Peyer's patch (tissue), 4 donors: ENCODE measurements at regions not wholly inside any gene's neighbourhood (a gene's known extent, or its start where the extent isn't known, plus 50 kb on each side); places are given as distances from the start of the nearest gene placed in this dataset.
A peak's percentile ranks its signal among the peaks of the same experiment; 100 is the strongest.

ENCODE experiments used
- DNase-seq, 3 donors: peaks; one replicate each; pipeline ENCODE4 v3.0.0-alpha.2; 2017 to 2019
- H3K27ac ChIP-seq, 4 donors: fragments of 200-600 bp; sonication (generic); one replicate each; pipeline ENCODE4 v1.5.1; 2016 to 2019
- H3K27me3 ChIP-seq, 2 donors: fragments of 200-600 bp; sonication (generic); one replicate each; pipeline ENCODE4 v1.5.1; 2019
- H3K36me3 ChIP-seq, 3 donors: fragments of 200-600 bp; sonication (generic); one replicate each; pipeline ENCODE4 v1.5.1; 2016 to 2019
- H3K4me1 ChIP-seq, 4 donors: fragments of 200-600 bp; sonication (generic); one replicate each; pipeline ENCODE4 v1.5.1; 2016 to 2019
- H3K4me3 ChIP-seq, 4 donors: fragments of 200-600 bp; sonication (generic); 1 replicate in 3 of 4; 2 replicates in 1 of 4; pipeline ENCODE4 v1.5.1; 2016 to 2019; ENCODE audit warnings: mild to moderate bottlenecking in 1 of 4
- H3K9me3 ChIP-seq, 4 donors: fragments of 200-600 bp; sonication (generic); one replicate each; pipeline ENCODE4 v1.5.1; 2016 to 2019; ENCODE audit warnings: mild to moderate bottlenecking in 1 of 4
- POLR2A ChIP-seq, 2 donors: fragments of 450-650 bp; IDR thresholded peaks; one replicate each; pipeline ENCODE4 v1.5.1; 2017; ENCODE audit warnings: antibody characterized with exemption in 2 of 2, mild to moderate bottlenecking in 2 of 2, moderate library complexity in 2 of 2
- TF ChIP-seq, protein P1 (sequence below), 6 experiments: fragments of 450-650 bp in 4 of 6; fragments of 200-600 bp in 2 of 6; sonication (generic) in 1 of 6; IDR thresholded peaks; one replicate each; pipeline ENCODE4 v1.5.1; 2017 to 2019; ENCODE audit warnings: antibody characterized with exemption in 6 of 6, mild to moderate bottlenecking in 3 of 6, moderate library complexity in 1 of 6

DNA sequence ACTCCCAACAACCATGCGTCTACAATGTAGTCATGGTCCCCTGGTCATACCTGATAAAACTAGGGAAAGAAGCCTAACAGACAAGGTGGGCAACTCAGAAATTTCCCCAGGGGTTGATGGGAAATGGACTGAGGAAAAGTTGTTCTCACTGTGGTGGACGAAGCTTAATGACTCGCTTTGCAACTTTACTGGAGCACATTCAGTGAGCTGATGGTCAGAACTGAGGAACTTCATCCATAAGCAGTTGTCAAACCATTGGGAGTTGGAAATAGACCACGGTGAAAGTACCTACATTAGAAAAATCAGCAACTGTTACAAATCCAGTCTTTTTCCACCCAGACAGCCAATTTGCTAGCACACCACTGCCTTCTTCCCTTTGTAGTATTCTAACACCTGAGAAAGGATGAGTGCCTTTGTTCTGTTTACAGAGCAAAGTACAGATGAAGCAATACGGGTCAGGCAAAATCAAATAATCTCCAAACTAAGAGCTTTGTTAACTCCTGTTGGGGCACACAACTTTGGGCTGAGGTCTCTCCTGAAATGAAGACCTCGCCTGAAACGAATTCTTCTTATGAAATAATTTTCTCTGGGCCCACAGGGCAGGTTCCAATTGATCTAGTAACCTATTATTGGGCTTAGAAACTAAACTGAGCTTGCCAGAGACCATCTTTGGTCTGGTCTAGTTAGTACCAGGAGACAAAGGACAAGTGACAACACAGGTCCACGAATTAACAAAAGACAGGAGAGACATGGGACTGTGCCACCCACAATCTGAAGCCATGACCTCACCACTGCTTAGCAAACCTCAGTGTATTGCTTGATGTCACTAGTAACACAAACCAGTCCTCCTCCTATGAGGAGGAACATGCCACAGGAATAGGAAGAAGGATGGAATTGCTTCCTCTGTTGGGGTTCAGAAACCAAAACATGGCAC, 58.9 kb upstream of the NFKB1 start:
- no peak for DNase-seq
- no peak overlapping the region for H3K27ac ChIP-seq
- no peaks in the 10 kb centered on the region for H3K9me3 ChIP-seq
- H3K27me3 ChIP-seq, result no peaks in the 10 kb centered on the region
- no peaks in the 10 kb centered on the region for H3K4me1 ChIP-seq
- H3K36me3 ChIP-seq, result no peaks in the 10 kb centered on the region
- H3K4me3 ChIP-seq, result no peak overlapping the region
- TF ChIP-seq POLR2A (IDR thresholded peaks at IDR 0.05), result no peak

DNA sequence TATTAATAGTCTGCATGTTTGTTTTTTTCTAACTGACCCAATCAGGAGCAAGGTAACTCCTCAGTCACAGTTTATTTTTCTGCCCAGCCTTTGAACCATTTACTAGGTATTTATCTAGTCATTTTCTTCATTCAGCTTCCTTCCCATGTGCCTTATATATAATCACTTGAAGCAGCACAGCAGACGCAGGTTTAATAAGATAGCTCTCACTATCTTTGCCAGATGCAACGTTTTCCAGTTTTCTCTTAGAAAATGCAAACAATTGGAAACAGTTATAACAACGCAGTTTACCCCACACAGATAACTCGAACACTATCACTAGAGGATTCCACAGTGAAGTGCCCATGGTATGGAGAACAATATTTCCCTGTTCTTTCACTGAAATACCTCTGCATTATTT, 56.4 kb upstream of the NFKB1 start:
- no peaks in the 10 kb centered on the region for H3K36me3 ChIP-seq
- no peaks in the 10 kb centered on the region for H3K4me1 ChIP-seq
- H3K4me3 ChIP-seq, result no peak overlapping the region
- no peaks in the 10 kb centered on the region for H3K27me3 ChIP-seq
- H3K27ac ChIP-seq, result no peak overlapping the region
- DNase-seq, result no peak
- TF ChIP-seq POLR2A (IDR thresholded peaks at IDR 0.05), result no peak
- TF ChIP-seq, protein P1, sequence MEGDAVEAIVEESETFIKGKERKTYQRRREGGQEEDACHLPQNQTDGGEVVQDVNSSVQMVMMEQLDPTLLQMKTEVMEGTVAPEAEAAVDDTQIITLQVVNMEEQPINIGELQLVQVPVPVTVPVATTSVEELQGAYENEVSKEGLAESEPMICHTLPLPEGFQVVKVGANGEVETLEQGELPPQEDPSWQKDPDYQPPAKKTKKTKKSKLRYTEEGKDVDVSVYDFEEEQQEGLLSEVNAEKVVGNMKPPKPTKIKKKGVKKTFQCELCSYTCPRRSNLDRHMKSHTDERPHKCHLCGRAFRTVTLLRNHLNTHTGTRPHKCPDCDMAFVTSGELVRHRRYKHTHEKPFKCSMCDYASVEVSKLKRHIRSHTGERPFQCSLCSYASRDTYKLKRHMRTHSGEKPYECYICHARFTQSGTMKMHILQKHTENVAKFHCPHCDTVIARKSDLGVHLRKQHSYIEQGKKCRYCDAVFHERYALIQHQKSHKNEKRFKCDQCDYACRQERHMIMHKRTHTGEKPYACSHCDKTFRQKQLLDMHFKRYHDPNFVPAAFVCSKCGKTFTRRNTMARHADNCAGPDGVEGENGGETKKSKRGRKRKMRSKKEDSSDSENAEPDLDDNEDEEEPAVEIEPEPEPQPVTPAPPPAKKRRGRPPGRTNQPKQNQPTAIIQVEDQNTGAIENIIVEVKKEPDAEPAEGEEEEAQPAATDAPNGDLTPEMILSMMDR (IDR thresholded peaks at IDR 0.05), result no peak
- H3K9me3 ChIP-seq, result no peaks in the 10 kb centered on the region

DNA sequence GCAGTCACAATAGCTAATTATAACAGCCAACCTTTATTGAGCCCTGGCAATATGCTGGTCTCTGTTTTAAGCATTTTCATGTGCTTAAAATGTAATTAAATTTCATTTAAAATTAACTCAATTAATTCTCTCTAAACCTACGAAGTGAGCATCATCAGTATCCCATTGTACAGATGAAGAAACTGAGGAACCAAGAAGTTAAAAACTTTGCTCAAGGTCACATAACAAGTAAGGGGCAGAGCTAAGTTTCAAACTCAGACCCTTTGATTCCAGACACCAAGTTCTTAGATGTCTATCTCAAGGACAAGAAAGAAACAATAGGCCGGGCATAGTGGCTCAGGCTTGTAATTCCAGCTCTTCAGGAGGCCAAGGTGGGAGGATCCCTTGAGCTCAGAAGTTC, 55.9 kb upstream of the NFKB1 start:
- no peaks in the 10 kb centered on the region for H3K4me1 ChIP-seq
- no peaks in the 10 kb centered on the region for H3K27me3 ChIP-seq
- H3K4me3 ChIP-seq, result no peak overlapping the region
- H3K9me3 ChIP-seq, result no peaks in the 10 kb centered on the region
- H3K27ac ChIP-seq, result no peak overlapping the region
- TF ChIP-seq, protein P1 (IDR thresholded peaks at IDR 0.05), result no peak
- no peak for TF ChIP-seq POLR2A (IDR thresholded peaks at IDR 0.05)
- DNase-seq, result no peak
- H3K36me3 ChIP-seq, result no peaks in the 10 kb centered on the region

DNA sequence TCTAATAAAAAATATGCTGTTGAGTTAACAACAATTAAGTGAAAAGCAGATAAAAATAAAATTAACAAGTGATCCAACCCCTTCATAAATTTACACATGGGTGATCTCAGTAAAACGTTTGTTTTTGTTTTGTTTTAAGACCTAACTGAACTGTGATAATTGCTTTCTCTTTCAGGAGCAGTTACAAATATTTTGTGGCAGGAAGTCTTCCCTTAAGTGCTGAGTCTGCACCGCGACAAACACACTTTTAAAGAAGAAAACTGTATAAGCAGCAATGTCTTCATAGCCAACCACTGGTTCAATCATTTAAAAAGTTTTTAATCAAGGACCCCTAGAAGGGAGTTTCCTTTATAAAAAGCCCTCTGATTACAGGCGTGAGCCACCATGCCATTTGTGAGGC, 53.7 kb upstream of the NFKB1 start:
- TF ChIP-seq POLR2A (IDR thresholded peaks at IDR 0.05), result no peak
- TF ChIP-seq, protein P1 (IDR thresholded peaks at IDR 0.05), result no peak
- no peak overlapping the region for H3K4me3 ChIP-seq
- no peaks in the 10 kb centered on the region for H3K36me3 ChIP-seq
- no peak for DNase-seq
- no peaks in the 10 kb centered on the region for H3K9me3 ChIP-seq
- H3K27ac ChIP-seq, result no peak overlapping the region
- no peaks in the 10 kb centered on the region for H3K27me3 ChIP-seq
- H3K4me1 ChIP-seq, result no peaks in the 10 kb centered on the region

DNA sequence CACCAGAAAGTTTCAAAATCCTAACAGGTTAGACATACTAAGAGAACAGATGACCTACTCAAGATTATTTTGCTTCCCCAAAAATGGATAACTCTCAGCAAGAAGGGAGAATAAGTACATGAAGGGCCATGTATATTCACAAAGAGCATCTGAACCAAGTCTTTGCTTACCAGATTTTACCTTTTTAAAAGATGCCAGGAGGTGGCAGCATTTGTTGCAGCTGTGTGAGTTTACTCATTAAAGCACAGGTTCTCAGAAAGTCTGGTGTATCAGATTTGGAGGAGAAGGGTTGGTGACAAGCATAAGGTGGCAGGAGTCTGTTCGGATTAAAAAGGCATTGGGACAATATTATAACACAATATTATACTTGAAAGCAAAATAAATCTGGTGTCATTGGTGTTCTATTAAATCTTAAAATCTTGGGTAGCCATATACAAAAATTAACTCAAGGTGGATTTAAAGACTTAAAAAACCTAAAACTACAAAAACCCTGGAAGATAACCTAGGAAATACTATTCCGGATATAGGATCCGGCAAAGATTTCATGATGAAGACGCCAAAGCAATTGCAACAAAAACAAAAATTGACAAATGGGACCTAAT, 51.3 kb upstream of the NFKB1 start:
- DNase-seq, result peak in 1 of 3 donors; percentile 67
- H3K4me1 ChIP-seq, result no peaks in the 10 kb centered on the region
- TF ChIP-seq POLR2A (IDR thresholded peaks at IDR 0.05), result no peak
- TF ChIP-seq, protein P1 (IDR thresholded peaks at IDR 0.05), result peak in 5 of 6 experiments; percentile 50 to 80 (median 74)
- H3K27ac ChIP-seq, result no peak overlapping the region
- H3K4me3 ChIP-seq, result no peak overlapping the region
- H3K27me3 ChIP-seq, result no peaks in the 10 kb centered on the region
- no peaks in the 10 kb centered on the region for H3K9me3 ChIP-seq
- no peaks in the 10 kb centered on the region for H3K36me3 ChIP-seq

DNA sequence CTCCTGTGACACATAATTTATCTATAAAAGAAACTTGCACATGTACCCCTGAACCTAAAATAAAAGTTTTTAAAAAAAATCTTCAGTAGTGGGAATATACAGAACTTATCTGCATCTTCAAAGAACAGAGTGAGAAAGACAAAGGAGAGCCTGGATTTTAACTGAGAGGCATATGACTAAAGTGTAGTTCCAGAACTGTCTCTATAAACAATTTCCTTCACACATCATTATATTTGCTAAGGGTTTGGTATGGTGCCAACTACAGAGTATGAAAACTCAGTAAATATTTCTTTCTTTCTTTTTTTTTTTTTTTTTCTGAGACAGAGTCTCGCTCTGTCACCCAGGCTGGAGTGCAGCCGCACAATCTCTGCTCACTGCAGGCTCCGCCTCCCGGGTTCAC, 49.9 kb upstream of the NFKB1 start:
- no peak overlapping the region for H3K27ac ChIP-seq
- no peaks in the 10 kb centered on the region for H3K9me3 ChIP-seq
- no peaks in the 10 kb centered on the region for H3K4me1 ChIP-seq
- H3K36me3 ChIP-seq, result no peaks in the 10 kb centered on the region
- TF ChIP-seq, protein P1 (IDR thresholded peaks at IDR 0.05), result no peak
- TF ChIP-seq POLR2A (IDR thresholded peaks at IDR 0.05), result no peak
- no peak for DNase-seq
- no peak overlapping the region for H3K4me3 ChIP-seq
- no peaks in the 10 kb centered on the region for H3K27me3 ChIP-seq
